Ovary (tissue), 7 donors: ENCODE measurements at regions not wholly inside any gene's neighbourhood (a gene's known extent, or its start where the extent isn't known, plus 50 kb on each side); places are given as distances from the start of the nearest gene placed in this dataset.

Source experiments
- DNase-seq, 5 donors: peaks; one replicate each; pipeline ENCODE4 v3.0.0-alpha.2; 2019 to 2020
- H3K27ac ChIP-seq, 2 donors: fragments of 200-600 bp; one replicate each; pipeline versions ENCODE4 v1.5.1 to v1.8.0; 2019 to 2022
- H3K27me3 ChIP-seq: fragments of 200-600 bp; one replicate; pipeline ENCODE4 v1.8.0; 2022
- H3K36me3 ChIP-seq: fragments of 200-600 bp; sonication (generic); one replicate; pipeline ENCODE4 v1.5.1; 2019
- H3K4me1 ChIP-seq: one replicate; pipeline ENCODE4 v1.8.1; 2013; ENCODE audit warnings: mild to moderate bottlenecking, moderate library complexity; ENCODE audit not compliant: insufficient read depth
- H3K4me3 ChIP-seq: fragments of 200-600 bp; sonication (generic); one replicate; pipeline ENCODE4 v1.5.1; 2017
- H3K9me3 ChIP-seq, 2 donors: fragments of 200-600 bp in 1 of 2; sonication (generic) in 1 of 2; one replicate each; pipeline versions ENCODE4 v1.5.1 to v1.8.1; 2013 to 2019; ENCODE audit warnings: mild to moderate bottlenecking in 1 of 2, moderate library complexity in 1 of 2
- CTCF ChIP-seq, 3 donors: fragments of 450-650 bp in 2 of 3; fragments of 200-600 bp in 1 of 3; IDR thresholded peaks; one replicate each; pipeline versions ENCODE4 v1.5.1 to v1.8.0; 2016 to 2022; ENCODE audit warnings: antibody characterized with exemption in 3 of 3, mild to moderate bottlenecking in 1 of 3
- EP300 ChIP-seq: sonication (generic); formaldehyde crosslinking; IDR thresholded peaks from one replicate; pipeline ENCODE4 v1.6.1; 2017; ENCODE audit warnings: antibody characterized with exemption
- POLR2A ChIP-seq: fragments of 450-650 bp; IDR thresholded peaks from one replicate; pipeline ENCODE4 v1.6.1; 2017; ENCODE audit warnings: antibody characterized with exemption, mild to moderate bottlenecking, moderate library complexity
- WGBS, 3 donors: extraction: QIAGEN DNeasy Blood & Tissue Kit in 1 of 3; methylation state at CpG; one replicate each; pipeline versions ENCODE4 v1.1.5 to v1.1.7; 2013 to 2017; 5-methylcytosine and 5-hydroxymethylcytosine counted together
- intact Hi-C, 4 donors: fragments of 100-400 bp; cut with DNase I; formaldehyde crosslinking; loops; one replicate each; pipeline versions ENCODE4 v1.11.0 to v1.15.1; 2022 to 2023
- donor health status: DM: no; HTN: no; CAD: no; lungs with moderate emphysema.
- donor health status: DM: no; HTN: no; CAD: no.
- donor health status: Bipolar disorder and iron deficiency.
- donor health status: DM: no; HTN: no; CAD: no.
- donor health status: DM: yes; HTN: yes; CAD: no.

DNA sequence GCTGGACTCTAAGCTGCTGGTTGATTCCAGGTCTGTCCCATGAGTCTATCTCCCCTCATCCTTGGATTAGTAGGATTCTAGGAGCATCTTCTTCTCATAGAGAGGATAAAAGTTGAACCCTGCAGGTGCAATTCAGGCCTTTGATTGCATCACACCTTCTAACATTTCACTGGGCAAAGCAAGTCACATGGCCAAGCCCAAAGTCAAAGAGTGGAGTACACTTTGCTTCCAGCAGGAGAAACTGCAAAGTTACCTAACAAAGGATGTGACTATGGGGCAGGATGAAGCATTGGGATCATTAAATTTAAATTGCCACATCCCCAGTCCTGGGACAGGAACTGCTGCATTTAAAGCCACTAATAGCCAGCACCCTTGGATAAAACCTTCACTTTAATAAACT lies 51.0 kb upstream of the EGFLAM start:
- no peaks in the 10 kb centered on the region for H3K4me1 ChIP-seq
- H3K9me3 ChIP-seq = no peaks in the 10 kb centered on the region
- DNase-seq = no peak
- no peak overlapping the region for H3K4me3 ChIP-seq
- H3K27me3 ChIP-seq = no peaks in the 10 kb centered on the region
- no peak overlapping the region for H3K27ac ChIP-seq
- intact Hi-C loops = loop anchor here in 1 of 4 donors (10.0 kb wide), 1 partner anchor 607 kb away; no protein-coding TSS in a partner anchor
- TF ChIP-seq CTCF (IDR thresholded peaks at IDR 0.05) (no peak), EP300 (no peak), POLR2A (no peak)
- H3K36me3 ChIP-seq = no peaks in the 10 kb centered on the region

DNA sequence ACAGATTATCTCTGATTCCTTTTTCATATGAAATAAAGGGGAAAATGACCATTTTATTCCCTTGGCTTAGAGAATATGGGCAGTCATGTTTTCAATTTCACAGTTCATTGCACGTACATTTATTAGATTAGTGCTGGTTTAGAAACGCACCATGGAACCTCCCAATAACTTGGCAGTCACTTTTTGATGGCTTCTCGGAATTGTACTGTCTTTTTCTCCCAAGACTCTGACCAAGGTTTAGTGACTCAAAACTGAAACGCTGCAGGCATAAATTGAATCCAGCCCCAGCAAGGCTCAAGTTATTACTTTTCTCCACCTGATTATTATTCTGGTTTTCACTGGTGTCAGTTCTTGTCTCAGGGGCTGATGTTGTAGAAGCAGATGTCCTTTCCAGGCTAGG lies 55.6 kb upstream of the EGFLAM start:
- intact Hi-C loops = loop anchor here in 1 of 4 donors (10.0 kb wide), 1 partner anchor 612 kb away; no protein-coding TSS in a partner anchor
- Histone ChIP-seq H3K4me1 (no peaks in the 10 kb centered on the region), H3K27me3 (no peaks in the 10 kb centered on the region), H3K4me3 (no peak overlapping the region), H3K9me3 (no peaks in the 10 kb centered on the region), H3K36me3 (no peaks in the 10 kb centered on the region), H3K27ac (no peak overlapping the region)
- no peak for DNase-seq
- no peak for TF ChIP-seq EP300
- no peak for TF ChIP-seq POLR2A
- no peak for TF ChIP-seq CTCF (IDR thresholded peaks at IDR 0.05)
- 71 to 82% (median 76%) methylated on average over 4 of the region's 4 CpGs for WGBS, 3 donors

DNA sequence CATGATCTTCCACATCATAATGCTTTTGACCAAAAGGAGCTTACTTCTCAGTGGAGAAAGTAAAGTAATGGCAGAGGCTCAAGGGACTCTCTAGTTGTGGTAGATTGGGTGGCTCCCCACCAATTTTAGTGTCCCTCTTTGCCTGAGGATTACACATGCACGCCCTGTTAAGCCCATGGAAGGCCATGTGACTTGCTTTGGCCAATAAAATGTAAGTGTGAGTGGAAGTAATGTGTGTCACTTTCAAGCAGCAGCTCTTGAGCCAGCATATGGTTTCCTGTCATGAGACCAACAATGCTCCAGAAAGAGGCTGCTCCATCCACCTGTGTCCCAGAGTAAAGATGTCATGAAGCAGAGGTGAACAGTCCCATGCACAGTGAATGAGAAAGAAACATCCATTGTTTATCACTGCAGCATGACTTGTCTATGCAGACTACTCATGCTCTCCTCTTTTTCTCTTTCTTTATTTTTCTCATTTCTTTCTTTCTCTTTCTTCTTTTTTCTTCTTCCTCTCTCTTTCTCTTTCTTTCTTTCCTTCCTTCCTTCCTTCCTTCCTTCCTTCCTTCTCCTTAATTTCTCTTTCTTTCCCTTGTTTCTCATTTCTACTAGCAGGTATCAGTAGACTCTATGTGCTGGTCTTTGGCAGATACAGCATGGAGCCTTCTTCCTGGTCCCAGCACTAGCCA lies 57.3 kb upstream of the EGFLAM start:
- TF ChIP-seq POLR2A (no peak), EP300 (no peak), CTCF (IDR thresholded peaks at IDR 0.05) (no peak)
- Histone ChIP-seq H3K4me1 (no peaks in the 10 kb centered on the region), H3K27me3 (no peaks in the 10 kb centered on the region), H3K27ac (no peak overlapping the region), H3K36me3 (no peaks in the 10 kb centered on the region), H3K9me3 (no peaks in the 10 kb centered on the region), H3K4me3 (no peak overlapping the region)
- intact Hi-C loops = loop anchor here in 1 of 4 donors (10.0 kb wide), 1 partner anchor 614 kb away; no protein-coding TSS in a partner anchor
- WGBS, 3 donors = 61 to 74% (median 74%) methylated on average over 1 of the region's 1 CpG
- DNase-seq = no peak

DNA sequence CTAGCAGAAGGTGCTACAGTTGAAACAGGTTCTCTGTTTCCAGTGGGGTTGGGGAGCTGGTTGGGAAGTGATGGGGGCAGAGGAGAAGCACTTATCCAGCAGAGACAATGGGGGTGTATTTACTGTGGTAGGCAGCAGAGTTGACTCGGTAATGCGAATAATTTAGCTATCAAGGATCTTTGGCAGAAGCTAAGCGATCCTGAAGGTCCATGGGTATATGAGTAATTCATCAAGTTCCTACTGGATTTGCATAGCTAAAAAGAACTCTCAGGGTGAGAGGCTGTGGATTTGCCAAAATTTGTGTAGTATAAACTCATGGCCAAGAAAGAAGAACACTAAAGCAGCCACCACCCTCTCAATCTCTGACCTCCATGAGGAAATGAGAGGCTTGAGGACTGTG lies 61.2 kb upstream of the EGFLAM start:
- Histone ChIP-seq H3K27ac (no peak overlapping the region), H3K4me3 (no peak overlapping the region), H3K36me3 (no peaks in the 10 kb centered on the region), H3K27me3 (no peaks in the 10 kb centered on the region), H3K9me3 (no peaks in the 10 kb centered on the region), H3K4me1 (no peaks in the 10 kb centered on the region)
- 89 to 97% (median 96%) methylated on average over 3 of the region's 3 CpGs for WGBS, 3 donors
- DNase-seq = no peak
- no peak for TF ChIP-seq EP300
- no peak for TF ChIP-seq CTCF (IDR thresholded peaks at IDR 0.05)
- no peak for TF ChIP-seq POLR2A
- intact Hi-C loops = no loop called here
